CD4-positive, alpha-beta T cell (primary cell): ENCODE measurements at regions not wholly inside any gene's neighbourhood (a gene's known extent, or its start where the extent isn't known, plus 50 kb on each side); places are given as distances from the start of the nearest gene placed in this dataset.

Experiments
- ATAC-seq: fragments of 200-7000 bp; cut with Tn5 transposase; one replicate; pipeline ENCODE4 v1.10.0; 2022; ENCODE audit warnings: mild to moderate bottlenecking; ENCODE audit not compliant: poor library complexity
- CTCF ChIA-PET: fragments of 350-600 bp; sonication (Branson Sonifier 250); formaldehyde crosslinking; loops from one replicate; lab custom pipeline; 2021; ENCODE audit warnings: antibody characterized with exemption, inconsistent platforms; lab: Charles Lee
- POLR2A ChIA-PET: fragments of 350-600 bp; sonication (Branson Sonifier 250); formaldehyde crosslinking; loops from one replicate; lab custom pipeline; 2021; ENCODE audit warnings: antibody characterized with exemption, inconsistent platforms; lab: Charles Lee
- DNase-seq, 14 experiments: peaks; one replicate each; pipeline ENCODE4 v3.0.0-alpha.2; 2013 to 2020; ENCODE audit warnings: mixed read lengths in 2 of 14
- H3K27ac ChIP-seq, 2 donors: one replicate each; pipeline versions ENCODE4 v1.5.1 to v1.7.0; 2013; ENCODE audit warnings: low read length in 2 of 2, low read depth in 1 of 2, mild to moderate bottlenecking in 1 of 2
- H3K27me3 ChIP-seq, 2 experiments: 1 replicate in 1 of 2; 2 replicates in 1 of 2; pipeline versions ENCODE4 v1.6.1 to v1.7.0; 2013; ENCODE audit warnings: low read length in 2 of 2, control low read depth in 1 of 2, mild to moderate bottlenecking in 1 of 2, moderate library complexity in 1 of 2; ENCODE audit not compliant: insufficient read depth in 2 of 2, control insufficient read depth in 1 of 2
- H3K36me3 ChIP-seq: one replicate; pipeline ENCODE4 v1.6.1; 2013; ENCODE audit warnings: low read length, control low read depth; ENCODE audit not compliant: insufficient read depth
- H3K4me1 ChIP-seq: one replicate; pipeline ENCODE4 v1.6.1; 2013; ENCODE audit warnings: low read length, control low read depth; ENCODE audit not compliant: insufficient read depth
- H3K4me3 ChIP-seq: one replicate; pipeline ENCODE4 v1.5.1; 2013; ENCODE audit warnings: mild to moderate bottlenecking, low read length, moderate library complexity
- H3K9me3 ChIP-seq, 2 experiments: 1 replicate in 1 of 2; 2 replicates in 1 of 2; pipeline versions ENCODE4 v1.6.1 to v1.7.0; 2013; ENCODE audit warnings: low read length in 2 of 2, mild to moderate bottlenecking in 2 of 2, control low read depth in 1 of 2, moderate library complexity in 1 of 2; ENCODE audit not compliant: control insufficient read depth in 1 of 2, insufficient read depth in 1 of 2
- H3K27ac Mint-ChIP-seq: one replicate; pipeline ENCODE4 v1.8.0; 2020; ENCODE audit warnings: mixed read lengths
- H3K27me3 Mint-ChIP-seq: one replicate; pipeline ENCODE4 v1.8.0; 2021; ENCODE audit warnings: mixed read lengths
- H3K36me3 Mint-ChIP-seq: one replicate; pipeline ENCODE4 v1.8.0; 2021; ENCODE audit warnings: low read depth, mixed read lengths
- H3K4me1 Mint-ChIP-seq: one replicate; pipeline ENCODE4 v1.8.0; 2021; ENCODE audit warnings: low read depth, mixed read lengths
- H3K4me3 Mint-ChIP-seq: one replicate; pipeline ENCODE4 v1.8.0; 2020; ENCODE audit warnings: mild to moderate bottlenecking, mixed read lengths
- H3K9me3 Mint-ChIP-seq: one replicate; pipeline ENCODE4 v1.8.0; 2020; ENCODE audit warnings: mixed read lengths
- intact Hi-C, 2 experiments: fragments of 100-400 bp; cut with DNase I in 1 of 2; cut with micrococcal nuclease in 1 of 2; formaldehyde crosslinking; loops; one replicate each; pipeline versions ENCODE4 v1.15.1 to v1.9.0; 2023 to 2025; cut with DNase I, micrococcal nuclease
- TF ChIP-seq, protein P1 (sequence below): fragments of 200-600 bp; IDR thresholded peaks from one replicate; pipeline ENCODE4 v1.8.0; 2022; ENCODE audit warnings: antibody characterized with exemption, mild to moderate bottlenecking

DNA sequence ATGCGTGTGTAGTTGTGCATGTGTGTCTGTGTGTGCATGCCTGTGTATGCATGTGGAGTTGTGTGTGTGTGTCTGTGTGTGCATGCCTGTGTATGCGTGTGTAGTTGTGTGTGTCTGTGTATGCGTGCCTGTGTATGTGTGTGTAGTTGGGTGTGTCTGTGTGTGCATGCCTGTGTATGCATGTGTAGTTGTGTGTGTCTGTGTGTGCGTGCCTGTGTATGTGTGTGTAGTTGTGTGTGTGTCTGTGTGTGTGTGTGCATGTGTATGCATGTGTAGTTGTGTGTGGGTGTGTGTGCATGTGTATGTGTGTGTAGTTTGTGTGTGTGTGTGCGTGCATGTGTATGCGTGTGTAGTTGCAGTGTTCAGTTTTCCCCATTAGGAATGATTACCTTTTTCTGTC lies 162.0 kb downstream of the URB2 start:
- intact Hi-C loops, result no loop called here
- no peak overlapping the region for H3K4me3 ChIP-seq
- H3K9me3 ChIP-seq, result no peaks in the 10 kb centered on the region
- ChIA-PET POLR2A (no interaction called here), CTCF (no interaction called here)
- ATAC-seq (no peak), DNase-seq (no peak)
- TF ChIP-seq, protein P1, sequence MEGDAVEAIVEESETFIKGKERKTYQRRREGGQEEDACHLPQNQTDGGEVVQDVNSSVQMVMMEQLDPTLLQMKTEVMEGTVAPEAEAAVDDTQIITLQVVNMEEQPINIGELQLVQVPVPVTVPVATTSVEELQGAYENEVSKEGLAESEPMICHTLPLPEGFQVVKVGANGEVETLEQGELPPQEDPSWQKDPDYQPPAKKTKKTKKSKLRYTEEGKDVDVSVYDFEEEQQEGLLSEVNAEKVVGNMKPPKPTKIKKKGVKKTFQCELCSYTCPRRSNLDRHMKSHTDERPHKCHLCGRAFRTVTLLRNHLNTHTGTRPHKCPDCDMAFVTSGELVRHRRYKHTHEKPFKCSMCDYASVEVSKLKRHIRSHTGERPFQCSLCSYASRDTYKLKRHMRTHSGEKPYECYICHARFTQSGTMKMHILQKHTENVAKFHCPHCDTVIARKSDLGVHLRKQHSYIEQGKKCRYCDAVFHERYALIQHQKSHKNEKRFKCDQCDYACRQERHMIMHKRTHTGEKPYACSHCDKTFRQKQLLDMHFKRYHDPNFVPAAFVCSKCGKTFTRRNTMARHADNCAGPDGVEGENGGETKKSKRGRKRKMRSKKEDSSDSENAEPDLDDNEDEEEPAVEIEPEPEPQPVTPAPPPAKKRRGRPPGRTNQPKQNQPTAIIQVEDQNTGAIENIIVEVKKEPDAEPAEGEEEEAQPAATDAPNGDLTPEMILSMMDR, result no peak
- Mint-ChIP-seq H3K4me1 (no peaks in the 10 kb centered on the region), H3K9me3 (peaks cover 4% of the 10 kb centered on the region), H3K36me3 (no peaks in the 10 kb centered on the region), H3K4me3 (no peak overlapping the region), H3K27ac (no peak overlapping the region), H3K27me3 (peaks cover 5% of the 10 kb centered on the region)
- H3K27ac ChIP-seq, result no peak overlapping the region
- H3K27me3 ChIP-seq, result no peaks in the 10 kb centered on the region
- H3K4me1 ChIP-seq, result no peaks in the 10 kb centered on the region
- no peaks in the 10 kb centered on the region for H3K36me3 ChIP-seq

DNA sequence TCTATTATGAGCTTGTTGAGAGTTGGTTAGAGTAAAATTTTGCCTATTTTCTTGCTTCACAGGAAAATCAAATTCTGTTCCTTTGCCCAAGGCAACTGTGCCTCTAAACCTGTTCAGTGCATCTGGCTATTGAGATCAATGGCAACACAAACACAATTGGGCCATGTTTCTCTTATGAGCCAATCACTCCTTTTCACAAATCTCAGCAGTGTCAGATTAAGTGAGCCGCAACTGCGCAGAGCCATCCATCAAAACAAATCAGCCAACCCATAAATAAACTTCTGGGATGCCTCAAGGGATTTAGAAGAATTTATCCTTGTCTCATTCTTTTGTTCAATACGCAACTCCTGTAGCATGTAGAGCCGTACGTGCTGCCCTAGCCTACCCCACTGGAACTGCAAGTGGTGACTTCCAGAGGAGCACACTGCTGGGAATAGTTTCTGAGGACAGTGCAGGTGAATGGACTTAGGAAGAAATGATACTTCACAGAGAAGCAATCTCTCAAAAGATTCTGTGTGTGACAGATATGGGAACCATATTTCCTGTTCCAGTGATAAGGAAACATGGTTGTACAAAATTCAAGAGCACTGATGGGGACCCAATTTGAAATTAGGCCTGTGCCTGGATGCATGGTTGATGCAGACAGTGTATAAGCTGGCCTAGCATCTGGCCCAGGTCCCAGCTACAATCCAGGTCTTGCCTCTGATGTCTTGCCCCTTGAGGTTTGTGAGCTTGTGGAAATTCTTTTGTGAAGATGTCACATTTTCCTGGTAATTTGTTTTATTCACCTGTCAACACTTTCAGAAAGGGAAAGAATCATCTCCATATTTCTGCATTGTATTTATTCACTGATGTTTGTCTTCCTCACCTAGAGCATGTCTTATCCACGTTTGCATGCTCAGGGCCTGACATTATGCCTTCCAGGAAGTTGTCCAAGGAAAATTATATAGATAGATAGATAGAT lies 166.2 kb downstream of the URB2 start:
- intact Hi-C loops, result no loop called here
- Histone ChIP-seq H3K9me3 (no peaks in the 10 kb centered on the region), H3K36me3 (no peaks in the 10 kb centered on the region), H3K27ac (no peak overlapping the region), H3K4me1 (no peaks in the 10 kb centered on the region), H3K4me3 (no peak overlapping the region), H3K27me3 (peaks cover 0 to 2% of the 10 kb centered on the region in 2 experiments)
- ChIA-PET CTCF (no interaction called here), POLR2A (no interaction called here)
- Mint-ChIP-seq H3K36me3 (no peaks in the 10 kb centered on the region), H3K27ac (no peak overlapping the region), H3K9me3 (peaks cover 4% of the 10 kb centered on the region), H3K4me3 (no peak overlapping the region), H3K4me1 (no peaks in the 10 kb centered on the region), H3K27me3 (no peaks in the 10 kb centered on the region)
- TF ChIP-seq, protein P1, result no peak
- ATAC-seq (no peak), DNase-seq (no peak)

DNA sequence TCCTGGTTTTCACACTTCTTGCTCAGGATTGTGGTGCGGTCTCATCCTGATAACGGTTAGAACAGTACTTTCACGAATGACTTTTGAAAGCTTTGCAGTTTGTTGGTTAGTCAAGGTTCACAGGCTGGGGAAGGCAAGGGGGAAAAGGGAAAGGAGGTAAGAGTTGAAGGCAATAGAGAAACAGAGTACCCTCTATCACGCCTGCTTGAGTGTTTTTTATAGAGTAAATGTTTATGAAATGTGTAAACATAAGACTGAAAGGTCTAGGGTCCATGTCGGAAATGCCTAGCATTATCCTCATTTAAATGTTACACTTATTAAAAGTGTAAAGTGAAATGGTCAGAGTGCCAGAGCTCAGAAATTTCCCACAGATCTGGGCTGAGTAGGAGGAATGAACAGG lies 167.4 kb downstream of the URB2 start:
- Histone ChIP-seq H3K4me3 (no peak overlapping the region), H3K36me3 (no peaks in the 10 kb centered on the region), H3K4me1 (no peaks in the 10 kb centered on the region), H3K27ac (no peak overlapping the region), H3K9me3 (peaks cover 0 to 10% of the 10 kb centered on the region in 2 experiments), H3K27me3 (peaks cover 0 to 2% of the 10 kb centered on the region in 2 experiments)
- H3K27me3 Mint-ChIP-seq, result no peaks in the 10 kb centered on the region
- no peak overlapping the region for H3K4me3 Mint-ChIP-seq
- no peak for ATAC-seq
- H3K27ac Mint-ChIP-seq, result no peak overlapping the region
- TF ChIP-seq, protein P1, result no peak
- H3K36me3 Mint-ChIP-seq, result no peaks in the 10 kb centered on the region
- no peaks in the 10 kb centered on the region for H3K4me1 Mint-ChIP-seq
- CTCF ChIA-PET, result no interaction called here
- H3K9me3 Mint-ChIP-seq, result no peaks in the 10 kb centered on the region
- intact Hi-C loops, result no loop called here
- no peak for DNase-seq
- POLR2A ChIA-PET, result no interaction called here
